ENCODE measurements at regions not wholly inside any gene's neighbourhood (a gene's known extent, or its start where the extent isn't known, plus 50 kb on each side); places are given as distances from the start of the nearest gene placed in this dataset.

GRCh38 chr2:6060992-6061663 is 368.9 kb downstream of the SOX11 start:
- H3K9ac ChIP-seq (ENCODE audit: low read length) = no peak overlapping the region
- H3K9me2 ChIP-seq (ENCODE audit: insufficient read depth, low read length) = no peaks in the 10 kb centered on the region
- H3K27me3 ChIP-seq (ENCODE audit: insufficient read depth, low read depth, low read length) = no peaks in the 10 kb centered on the region
- no peaks in the 10 kb centered on the region for H3K9me3 ChIP-seq (ENCODE audit: low read length)
- no peak overlapping the region for H3K4me2 ChIP-seq (ENCODE audit: low read length)
- no peak overlapping the region for H3K27ac ChIP-seq (ENCODE audit: low read length)
- no peak overlapping the region for H2AFZ ChIP-seq (ENCODE audit: low read depth, low read length)
- H3K4me3 ChIP-seq (ENCODE audit: low read length) = no peak overlapping the region
- no peaks in the 10 kb centered on the region for H3K79me2 ChIP-seq (replicated peaks; ENCODE audit: insufficient read depth, low read length)
- no peak for TF ChIP-seq EP300 (conservative IDR thresholded peaks at IDR 0.05; ENCODE audit: poor library complexity, severe bottlenecking)
- no peak for TF ChIP-seq CTCF (IDR thresholded peaks at IDR 0.05; ENCODE audit: poor library complexity, severe bottlenecking)
- no peak for TF ChIP-seq MXI1 (conservative IDR thresholded peaks at IDR 0.05; ENCODE audit: poor library complexity, severe bottlenecking)
- no peak for TF ChIP-seq RAD21 (conservative IDR thresholded peaks at IDR 0.05)
- no peak for TF ChIP-seq POLR2AphosphoS5 (IDR thresholded peaks at IDR 0.05)
- no peak for TF ChIP-seq REST (IDR thresholded peaks at IDR 0.05; ENCODE audit: borderline replicate concordance)
- no peak for TF ChIP-seq TAF1 (IDR thresholded peaks at IDR 0.05; ENCODE audit: low read depth)
- TF ChIP-seq SMC3 (conservative IDR thresholded peaks at IDR 0.05; ENCODE audit: poor library complexity) = no peak
- no peak for TF ChIP-seq EZH2 (IDR thresholded peaks at IDR 0.05; ENCODE audit: borderline replicate concordance, insufficient read depth, low read length, poor library complexity, severe bottlenecking)
- no peaks in the 10 kb centered on the region for H4K20me1 ChIP-seq (ENCODE audit: insufficient read depth)
- H3K36me3 ChIP-seq (ENCODE audit: insufficient read depth, low read length) = no peaks in the 10 kb centered on the region
- no peaks in the 10 kb centered on the region for H3F3A ChIP-seq (ENCODE audit: insufficient read depth, low read length, poor library complexity, severe bottlenecking)

GRCh38 chr2:6064757-6065156 is 372.6 kb downstream of the SOX11 start:
- Histone ChIP-seq H2AFZ (ENCODE audit: low read depth, low read length) (no peak overlapping the region), H3K36me3 (ENCODE audit: insufficient read depth, low read length) (no peaks in the 10 kb centered on the region), H3K9me2 (ENCODE audit: insufficient read depth, low read length) (no peaks in the 10 kb centered on the region), H3K4me2 (ENCODE audit: low read length) (no peak overlapping the region), H3K27me3 (ENCODE audit: insufficient read depth, low read depth, low read length) (no peaks in the 10 kb centered on the region), H3K79me2 (replicated peaks; ENCODE audit: insufficient read depth, low read length) (peaks cover 2% of the 10 kb centered on the region), H4K20me1 (ENCODE audit: insufficient read depth) (no peaks in the 10 kb centered on the region), H3K9me3 (ENCODE audit: low read length) (no peaks in the 10 kb centered on the region), H3K27ac (ENCODE audit: low read length) (no peak overlapping the region), H3F3A (ENCODE audit: insufficient read depth, low read length, poor library complexity, severe bottlenecking) (peaks cover 3% of the 10 kb centered on the region), H3K9ac (ENCODE audit: low read length) (no peak overlapping the region), H3K4me3 (ENCODE audit: low read length) (no peak overlapping the region)
- TF ChIP-seq SMC3 (conservative IDR thresholded peaks at IDR 0.05; ENCODE audit: poor library complexity) (no peak), CTCF (IDR thresholded peaks at IDR 0.05; ENCODE audit: poor library complexity, severe bottlenecking) (no peak)

Measured in neural cell (in vitro differentiated cells).